Activated naive CD8-positive, alpha-beta T cell treated with anti-CD3 and anti-CD28 coated beads for 36 hours (primary cell): ENCODE measurements at regions not wholly inside any gene's neighbourhood (a gene's known extent, or its start where the extent isn't known, plus 50 kb on each side); places are given as distances from the start of the nearest gene placed in this dataset.

Source experiments
- DNase-seq: peaks from one replicate; pipeline ENCODE4 v3.0.0; 2021
- H3K27ac Mint-ChIP-seq: one replicate; pipeline ENCODE4 v1.8.0; 2022; ENCODE audit warnings: mild to moderate bottlenecking, moderate library complexity, mixed read lengths
- H3K27me3 Mint-ChIP-seq: one replicate; pipeline ENCODE4 v1.8.0; 2022; ENCODE audit warnings: mild to moderate bottlenecking, mixed read lengths
- H3K36me3 Mint-ChIP-seq: one replicate; pipeline ENCODE4 v1.8.0; 2021; ENCODE audit warnings: mild to moderate bottlenecking, mixed read lengths
- H3K4me1 Mint-ChIP-seq: one replicate; pipeline ENCODE4 v1.8.0; 2021; ENCODE audit warnings: mixed read lengths
- H3K4me3 Mint-ChIP-seq: one replicate; pipeline ENCODE4 v1.8.0; 2022; ENCODE audit warnings: mild to moderate bottlenecking, moderate library complexity, mixed read lengths
- H3K9me3 Mint-ChIP-seq: one replicate; pipeline ENCODE4 v1.8.0; 2022; ENCODE audit warnings: mixed read lengths

GRCh38 chr12:66049538-66050282, 80.8 kb downstream of the LLPH start:
- Mint-ChIP-seq H3K27me3 (peaks cover 25% of the 10 kb centered on the region), H3K4me1 (peaks cover 10% of the 10 kb centered on the region), H3K36me3 (no peaks in the 10 kb centered on the region), H3K27ac (no peak overlapping the region), H3K4me3 (no peak overlapping the region), H3K9me3 (no peaks in the 10 kb centered on the region)
- DNase-seq: no peak

GRCh38 chr12:66048835-66049537, 81.6 kb downstream of the LLPH start:
- H3K9me3 Mint-ChIP-seq: no peaks in the 10 kb centered on the region
- peaks cover 10% of the 10 kb centered on the region for H3K4me1 Mint-ChIP-seq
- DNase-seq: no peak
- H3K27me3 Mint-ChIP-seq: peaks cover 25% of the 10 kb centered on the region
- no peak overlapping the region for H3K27ac Mint-ChIP-seq
- no peaks in the 10 kb centered on the region for H3K36me3 Mint-ChIP-seq
- H3K4me3 Mint-ChIP-seq: no peak overlapping the region

- Mint-ChIP-seq H3K27me3 (peaks cover 18% of the 10 kb centered on the region), H3K9me3 (no peaks in the 10 kb centered on the region), H3K4me1 (peaks cover 10% of the 10 kb centered on the region), H3K36me3 (no peaks in the 10 kb centered on the region), H3K4me3 (no peak overlapping the region), H3K27ac (peak overlapping the region; percentile 75)
- DNase-seq: no peak
These were observed 82.2 kb downstream of the LLPH start for GRCh38 chr12:66048218-66048834.

- no peak for DNase-seq
- Mint-ChIP-seq H3K27ac (peak overlapping the region; percentile 75), H3K4me3 (no peak overlapping the region), H3K4me1 (peaks cover 10% of the 10 kb centered on the region), H3K27me3 (peaks cover 12% of the 10 kb centered on the region), H3K9me3 (no peaks in the 10 kb centered on the region), H3K36me3 (no peaks in the 10 kb centered on the region)
These were observed 83.0 kb downstream of the LLPH start for GRCh38 chr12:66047411-66048021.

- H3K4me3 Mint-ChIP-seq: no peak overlapping the region
- H3K9me3 Mint-ChIP-seq: no peaks in the 10 kb centered on the region
These were observed 85.0 kb downstream of the LLPH start for GRCh38 chr12:66045506-66045905.

GRCh38 chr12:66044731-66045130, 85.8 kb downstream of the LLPH start:
- Mint-ChIP-seq H3K9me3 (no peaks in the 10 kb centered on the region), H3K27ac (no peak overlapping the region), H3K4me3 (no peak overlapping the region), H3K36me3 (no peaks in the 10 kb centered on the region), H3K4me1 (peaks cover 10% of the 10 kb centered on the region), H3K27me3 (peaks cover 12% of the 10 kb centered on the region)
- no peak for DNase-seq

More at GRCh38 chr12:66045506-66045905, 85.0 kb downstream of the LLPH start:
- Mint-ChIP-seq H3K4me1 (peaks cover 10% of the 10 kb centered on the region), H3K36me3 (no peaks in the 10 kb centered on the region), H3K27ac (no peak overlapping the region), H3K27me3 (peaks cover 5% of the 10 kb centered on the region)
- no peak for DNase-seq

- Mint-ChIP-seq H3K4me1 (peaks cover 10% of the 10 kb centered on the region), H3K27ac (no peak overlapping the region), H3K27me3 (peaks cover 23% of the 10 kb centered on the region), H3K9me3 (no peaks in the 10 kb centered on the region), H3K4me3 (no peak overlapping the region), H3K36me3 (no peaks in the 10 kb centered on the region)
- no peak for DNase-seq
These were observed 87.5 kb downstream of the LLPH start for GRCh38 chr12:66043035-66043434.

GRCh38 chr12:66041651-66042363, 88.7 kb downstream of the LLPH start:
- no peak overlapping the region for H3K27ac Mint-ChIP-seq
- H3K4me3 Mint-ChIP-seq: no peak overlapping the region
- peaks cover 30% of the 10 kb centered on the region for H3K27me3 Mint-ChIP-seq
- peaks cover 3% of the 10 kb centered on the region for H3K4me1 Mint-ChIP-seq
- H3K9me3 Mint-ChIP-seq: no peaks in the 10 kb centered on the region
- DNase-seq: no peak
- no peaks in the 10 kb centered on the region for H3K36me3 Mint-ChIP-seq

- Mint-ChIP-seq H3K4me1 (no peaks in the 10 kb centered on the region), H3K4me3 (no peak overlapping the region), H3K9me3 (no peaks in the 10 kb centered on the region), H3K27ac (no peak overlapping the region), H3K36me3 (no peaks in the 10 kb centered on the region), H3K27me3 (peaks cover 62% of the 10 kb centered on the region)
- DNase-seq: no peak
These were observed 94.2 kb downstream of the LLPH start for GRCh38 chr12:66036317-66036716.

GRCh38 chr12:66035288-66035966, 95.1 kb downstream of the LLPH start:
- H3K4me3 Mint-ChIP-seq: no peak overlapping the region
- H3K4me1 Mint-ChIP-seq: no peaks in the 10 kb centered on the region
- H3K9me3 Mint-ChIP-seq: no peaks in the 10 kb centered on the region
- no peak overlapping the region for H3K27ac Mint-ChIP-seq
- H3K36me3 Mint-ChIP-seq: no peaks in the 10 kb centered on the region
- H3K27me3 Mint-ChIP-seq: peaks cover 60% of the 10 kb centered on the region
- no peak for DNase-seq

GRCh38 chr12:66033151-66033550, 97.4 kb downstream of the LLPH start:
- Mint-ChIP-seq H3K9me3 (no peaks in the 10 kb centered on the region), H3K4me3 (no peak overlapping the region), H3K36me3 (no peaks in the 10 kb centered on the region)

GRCh38 chr12:66032739-66033138, 97.8 kb downstream of the LLPH start:
- Mint-ChIP-seq H3K27ac (no peak overlapping the region), H3K9me3 (no peaks in the 10 kb centered on the region), H3K27me3 (peaks cover 39% of the 10 kb centered on the region), H3K4me1 (no peaks in the 10 kb centered on the region), H3K36me3 (no peaks in the 10 kb centered on the region), H3K4me3 (no peak overlapping the region)
- no peak for DNase-seq

More at GRCh38 chr12:66033151-66033550, 97.4 kb downstream of the LLPH start:
- Mint-ChIP-seq H3K27me3 (peaks cover 39% of the 10 kb centered on the region), H3K27ac (no peak overlapping the region), H3K4me1 (no peaks in the 10 kb centered on the region)
- DNase-seq: no peak

- H3K36me3 Mint-ChIP-seq: no peaks in the 10 kb centered on the region
- H3K4me1 Mint-ChIP-seq: peaks cover 1% of the 10 kb centered on the region
- no peak overlapping the region for H3K27ac Mint-ChIP-seq
- peaks cover 34% of the 10 kb centered on the region for H3K27me3 Mint-ChIP-seq
- H3K9me3 Mint-ChIP-seq: no peaks in the 10 kb centered on the region
- no peak for DNase-seq
- H3K4me3 Mint-ChIP-seq: no peak overlapping the region
These were observed 100.3 kb downstream of the LLPH start for GRCh38 chr12:66030217-66030781.

- Mint-ChIP-seq H3K36me3 (no peaks in the 10 kb centered on the region), H3K27me3 (peaks cover 30% of the 10 kb centered on the region), H3K4me1 (peaks cover 3% of the 10 kb centered on the region), H3K27ac (no peak overlapping the region), H3K9me3 (no peaks in the 10 kb centered on the region), H3K4me3 (no peak overlapping the region)
- DNase-seq: no peak
These were observed 102.2 kb downstream of the LLPH start for GRCh38 chr12:66028390-66028789.
